HG02571 (cell line): ENCODE measurements at regions not wholly inside any gene's neighbourhood (a gene's known extent, or its start where the extent isn't known, plus 50 kb on each side); places are given as distances from the start of the nearest gene placed in this dataset.
"Not testable (repeated sequence)": the region's sequence is repeated elsewhere in the genome, so short reads cannot be mapped to it uniquely, and the experiment has no call there.

Experiments used
- ATAC-seq: cut with Tn5 transposase; IDR thresholded peaks from one replicate; pipeline ENCODE4 v1.9.1; 2021; ENCODE audit warnings: mild to moderate bottlenecking, moderate library complexity; ENCODE audit not compliant: unreplicated experiment

GRCh38 chr5:125928663-125929062 is 494.5 kb upstream of the GRAMD2B start:
- no peak for ATAC-seq

DNA sequence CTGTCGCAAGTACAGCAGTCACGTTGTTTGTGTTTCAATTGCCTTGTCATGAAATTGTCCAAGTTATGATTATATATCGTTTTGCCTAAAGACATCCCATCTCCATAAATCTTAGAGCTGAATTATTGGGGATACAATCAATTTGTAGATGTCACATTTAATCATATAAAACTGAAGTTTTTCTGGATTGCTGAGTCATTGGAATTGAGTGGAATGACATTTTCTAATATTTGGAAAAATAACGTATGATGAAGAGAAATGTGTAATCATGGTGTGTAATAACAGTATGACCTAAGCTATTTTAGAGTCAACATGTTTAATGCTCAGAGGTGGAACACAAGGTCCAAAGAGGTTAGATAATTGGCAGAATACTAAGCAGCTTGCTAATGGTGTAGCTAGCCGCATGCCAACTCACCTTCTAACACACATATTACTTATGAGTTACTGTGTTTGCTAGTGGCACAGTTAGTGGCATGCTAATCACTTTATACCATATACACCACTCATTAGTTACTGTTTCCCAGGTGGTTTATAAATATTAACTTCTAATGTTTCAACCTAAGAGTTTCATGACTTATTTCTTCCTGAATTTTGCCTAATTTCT is 473.1 kb upstream of the GRAMD2B start:
- ATAC-seq, result no peak

DNA sequence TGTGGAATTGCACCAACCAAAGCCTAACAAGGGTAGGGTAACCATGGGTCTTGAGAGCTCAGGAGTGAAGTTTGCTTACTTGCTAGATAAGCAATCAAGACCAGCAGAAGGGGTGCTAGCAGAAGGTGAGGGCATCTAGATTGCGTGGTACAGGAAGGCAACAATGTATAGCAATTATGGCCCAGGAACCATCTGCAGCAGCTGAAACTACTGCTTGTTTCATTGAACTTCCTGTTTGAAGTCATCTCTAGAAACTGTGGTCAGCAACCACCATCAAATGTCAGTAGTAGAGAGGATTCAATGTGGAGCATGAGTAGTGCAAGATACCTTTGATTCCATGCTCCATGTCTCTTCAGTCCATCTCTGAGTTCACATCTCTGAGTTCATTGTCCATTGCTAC is 462.1 kb upstream of the GRAMD2B start:
- ATAC-seq, result peak; percentile 95

GRCh38 chr5:125965577-125965976 is 457.6 kb upstream of the GRAMD2B start:
- no peak for ATAC-seq

GRCh38 chr5:125967576-125967975 is 455.6 kb upstream of the GRAMD2B start:
- no peak for ATAC-seq

GRCh38 chr5:125969011-125969813 is 454.0 kb upstream of the GRAMD2B start:
- ATAC-seq, result no peak

DNA sequence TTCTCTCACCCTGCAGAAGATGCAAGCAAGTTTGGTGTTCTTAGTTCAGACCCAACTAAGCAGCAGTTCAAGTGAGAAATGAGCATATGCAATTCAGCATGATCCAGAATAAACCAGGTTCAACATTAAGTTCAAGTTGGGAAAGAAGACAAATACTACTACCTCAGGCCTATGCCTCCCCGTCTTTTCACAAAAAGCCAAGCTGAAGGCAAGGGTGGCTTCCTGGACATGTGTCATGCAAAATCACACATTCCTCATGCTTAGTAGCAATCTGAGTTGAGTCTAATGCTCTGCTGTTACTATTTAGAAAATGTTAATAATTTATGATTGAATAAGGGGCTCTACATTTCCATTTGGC is 453.4 kb upstream of the GRAMD2B start:
- no peak for ATAC-seq

DNA sequence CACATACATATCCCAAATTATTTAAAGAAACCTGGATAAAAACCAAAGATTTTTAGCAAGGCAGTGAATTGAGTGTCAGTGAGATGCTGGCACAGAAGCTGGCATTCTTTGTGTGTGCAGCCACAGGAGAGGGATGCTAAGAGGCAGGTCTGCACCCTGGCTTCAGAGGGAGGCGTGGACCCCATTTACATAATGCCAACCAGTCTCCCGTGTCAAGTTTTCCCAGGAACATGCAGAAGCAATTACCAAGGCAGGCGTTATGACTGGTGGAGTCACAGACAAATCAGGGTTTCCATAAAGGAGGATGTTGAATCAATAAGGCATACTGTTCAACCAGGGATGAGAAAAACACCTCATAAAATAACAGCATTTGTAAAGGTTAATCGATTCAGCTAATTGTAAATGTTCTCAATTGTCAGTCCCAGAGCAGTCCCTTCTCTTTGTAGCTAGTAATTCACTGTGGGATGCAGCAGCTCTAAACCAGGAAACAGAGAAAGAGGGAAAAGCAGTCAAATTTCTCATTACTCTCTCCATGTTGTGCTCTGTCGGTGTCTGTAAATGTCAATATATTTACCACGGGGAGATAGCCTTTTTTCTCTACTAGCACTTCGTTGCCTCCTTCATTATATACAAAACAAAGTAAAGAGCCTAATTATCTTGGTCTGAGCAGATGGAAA is 452.4 kb upstream of the GRAMD2B start:
- ATAC-seq, result no peak

DNA sequence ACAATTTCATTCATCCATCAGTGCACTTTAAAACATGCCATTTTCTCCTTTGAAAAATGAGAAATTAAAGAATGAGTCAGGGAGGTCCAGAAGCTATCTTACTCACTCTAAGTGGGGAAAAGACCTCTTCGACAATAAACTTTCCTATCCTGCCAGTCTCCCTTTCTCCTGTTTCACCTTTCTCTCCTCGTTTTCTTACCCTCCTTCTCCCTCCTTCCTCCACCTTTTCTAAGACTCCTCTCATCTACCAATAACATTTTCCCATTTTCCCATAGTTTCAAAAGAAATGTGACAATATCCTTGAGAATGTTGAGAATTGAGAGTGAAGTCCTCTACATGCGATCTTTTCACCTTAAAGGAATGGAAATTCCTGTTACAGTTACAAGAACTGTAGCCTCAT is 450.5 kb upstream of the GRAMD2B start:
- ATAC-seq, result no peak

- no peak for ATAC-seq
Measured at GRCh38 chr5:125974679-125975078, 448.5 kb upstream of the GRAMD2B start.

- no peak for ATAC-seq
Measured at GRCh38 chr5:125976421-125977000, 446.7 kb upstream of the GRAMD2B start.

DNA sequence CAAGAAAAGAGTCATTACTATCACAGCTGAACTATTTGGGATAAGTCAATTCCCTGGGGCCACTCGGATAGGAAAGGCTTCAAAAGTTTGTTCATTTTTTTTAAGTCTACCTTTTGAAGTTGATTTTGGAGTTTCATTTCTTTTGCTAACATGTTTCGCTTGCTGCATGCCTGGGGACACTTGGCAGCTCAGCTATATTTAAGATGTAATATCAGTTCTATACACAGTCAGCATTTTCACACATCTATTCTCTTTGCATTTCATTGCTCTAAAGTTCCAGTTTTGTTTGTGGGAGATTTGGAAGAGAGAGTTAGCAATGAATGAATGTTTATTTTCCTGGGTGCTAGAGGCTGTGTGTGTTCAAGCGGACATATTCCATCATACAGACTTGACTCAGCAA is 445.2 kb upstream of the GRAMD2B start:
- ATAC-seq, result no peak

DNA sequence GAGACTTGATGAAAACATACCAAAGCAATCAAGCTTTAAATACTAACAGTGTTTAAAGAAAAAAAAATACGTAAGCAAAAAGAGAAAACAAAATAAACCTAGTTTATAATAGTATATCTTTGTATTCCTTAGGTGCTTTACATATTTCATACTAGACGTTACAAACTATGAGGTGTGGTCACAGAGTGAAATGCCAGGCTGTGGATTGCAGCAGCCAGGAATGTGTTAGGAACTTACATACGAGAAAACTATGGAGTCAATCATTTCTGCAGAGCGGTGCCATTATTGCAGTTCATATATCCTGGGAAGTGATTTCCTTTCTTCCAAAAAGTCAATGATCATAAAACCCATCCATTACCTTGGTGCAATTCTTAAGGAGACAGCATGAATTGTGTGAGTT is 443.6 kb upstream of the GRAMD2B start:
- no peak for ATAC-seq

DNA sequence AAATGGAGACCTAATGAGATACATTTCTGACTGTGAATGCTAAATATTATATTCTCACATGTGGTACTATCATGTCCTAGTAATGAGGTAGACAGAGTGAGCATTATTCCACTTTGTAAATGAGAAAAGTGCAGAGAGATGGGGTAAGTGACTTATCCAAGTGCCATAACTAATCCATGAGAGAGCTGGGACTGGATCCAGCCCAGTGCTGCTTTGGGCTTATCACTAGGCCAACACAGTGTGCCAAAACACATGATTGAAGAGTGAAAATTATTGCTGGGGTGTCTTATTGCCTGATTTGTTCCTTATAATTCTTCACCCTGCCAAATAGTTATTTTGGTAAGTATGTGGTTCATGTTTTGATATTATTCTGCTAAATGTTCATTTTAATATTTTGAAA is 442.2 kb upstream of the GRAMD2B start:
- no peak for ATAC-seq

GRCh38 chr5:125987677-125988255 is 435.4 kb upstream of the GRAMD2B start:
- ATAC-seq, result no peak

GRCh38 chr5:125992050-125992449 is 431.2 kb upstream of the GRAMD2B start:
- ATAC-seq, result no peak

GRCh38 chr5:125999271-126000030 is 423.8 kb upstream of the GRAMD2B start:
- ATAC-seq, result not testable (repeated sequence)

DNA sequence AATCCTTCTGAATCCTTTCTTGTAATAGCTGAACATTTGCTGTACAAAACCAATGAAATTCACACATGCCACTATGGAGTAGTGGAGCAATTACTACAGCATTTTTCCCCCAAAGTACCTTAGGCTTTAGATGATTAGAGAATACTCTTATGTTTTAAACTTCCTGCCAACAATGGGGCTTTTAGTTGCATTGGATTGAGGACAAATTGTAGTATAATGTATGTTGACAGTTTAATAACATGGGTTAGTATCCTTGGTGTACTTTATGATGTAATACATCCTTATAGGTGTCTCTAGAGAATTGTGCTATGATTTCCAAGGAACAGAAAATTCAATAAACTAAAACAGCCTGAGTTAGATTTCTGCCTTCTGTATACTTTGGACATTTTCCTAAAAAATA is 422.7 kb upstream of the GRAMD2B start:
- no peak for ATAC-seq

DNA sequence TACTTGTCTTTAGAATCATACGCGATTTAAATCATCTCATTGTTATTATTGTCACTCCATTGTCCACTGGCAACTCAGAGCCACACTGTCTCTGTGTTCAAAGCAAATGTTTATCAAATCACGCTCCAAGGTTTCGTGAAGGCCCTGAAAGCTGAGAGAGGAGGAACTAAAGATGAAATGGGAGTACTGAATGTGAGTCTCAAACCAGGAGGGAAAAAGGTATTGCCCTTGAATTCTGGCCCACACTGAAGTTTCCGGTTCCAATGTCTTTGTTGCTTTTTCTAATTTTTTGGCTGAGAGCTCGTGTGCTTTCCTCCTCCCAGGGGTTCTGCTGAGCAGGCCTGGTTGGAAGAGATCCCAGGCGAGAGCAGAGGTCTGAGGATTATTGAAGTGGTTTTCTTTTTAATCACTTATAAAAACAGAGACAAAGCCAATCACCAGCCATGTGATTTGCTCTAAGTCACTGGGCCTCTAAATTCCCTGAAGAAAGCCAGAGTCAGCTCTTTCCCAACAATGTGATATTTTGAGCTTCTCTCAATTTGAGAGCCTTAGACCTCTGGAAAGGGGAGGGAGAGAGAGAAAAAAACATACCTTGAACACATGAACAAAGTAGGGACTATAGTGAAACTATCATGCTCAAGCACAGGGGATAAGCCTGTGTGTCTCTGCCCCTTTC is 420.8 kb upstream of the GRAMD2B start:
- no peak for ATAC-seq

- ATAC-seq, result no peak
Measured at GRCh38 chr5:126003309-126003708, 419.9 kb upstream of the GRAMD2B start.
